ENCODE measurements at regions not wholly inside any gene's neighbourhood (a gene's known extent, or its start where the extent isn't known, plus 50 kb on each side); places are given as distances from the start of the nearest gene placed in this dataset.

DNA sequence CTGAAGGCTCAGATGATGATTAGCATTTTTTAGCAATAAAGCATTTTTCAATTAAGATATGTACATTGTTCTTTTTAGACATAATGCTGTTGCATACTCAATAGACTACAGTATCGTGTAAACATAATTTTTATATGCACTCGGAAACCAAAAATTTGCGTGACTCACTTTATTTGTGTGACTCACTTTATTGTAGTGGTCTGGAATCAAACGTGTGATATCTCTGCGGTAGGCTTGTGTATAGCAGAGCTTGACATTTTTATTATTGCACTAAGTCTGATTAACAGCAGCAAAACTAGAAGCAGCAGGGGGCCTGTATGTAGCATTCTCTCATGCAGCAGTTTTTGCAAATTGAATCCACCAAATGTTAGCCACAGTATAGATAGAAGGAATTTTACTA is 119.1 kb upstream of the PRDX4 start:
- no peak for DNase-seq

GRCh38 chrX:23552303-23552702 is 115.0 kb upstream of the PRDX4 start:
- TF ChIP-seq, protein P1, sequence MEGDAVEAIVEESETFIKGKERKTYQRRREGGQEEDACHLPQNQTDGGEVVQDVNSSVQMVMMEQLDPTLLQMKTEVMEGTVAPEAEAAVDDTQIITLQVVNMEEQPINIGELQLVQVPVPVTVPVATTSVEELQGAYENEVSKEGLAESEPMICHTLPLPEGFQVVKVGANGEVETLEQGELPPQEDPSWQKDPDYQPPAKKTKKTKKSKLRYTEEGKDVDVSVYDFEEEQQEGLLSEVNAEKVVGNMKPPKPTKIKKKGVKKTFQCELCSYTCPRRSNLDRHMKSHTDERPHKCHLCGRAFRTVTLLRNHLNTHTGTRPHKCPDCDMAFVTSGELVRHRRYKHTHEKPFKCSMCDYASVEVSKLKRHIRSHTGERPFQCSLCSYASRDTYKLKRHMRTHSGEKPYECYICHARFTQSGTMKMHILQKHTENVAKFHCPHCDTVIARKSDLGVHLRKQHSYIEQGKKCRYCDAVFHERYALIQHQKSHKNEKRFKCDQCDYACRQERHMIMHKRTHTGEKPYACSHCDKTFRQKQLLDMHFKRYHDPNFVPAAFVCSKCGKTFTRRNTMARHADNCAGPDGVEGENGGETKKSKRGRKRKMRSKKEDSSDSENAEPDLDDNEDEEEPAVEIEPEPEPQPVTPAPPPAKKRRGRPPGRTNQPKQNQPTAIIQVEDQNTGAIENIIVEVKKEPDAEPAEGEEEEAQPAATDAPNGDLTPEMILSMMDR (IDR thresholded peaks at IDR 0.05): no peak
- no peak overlapping the region for H3K4me3 ChIP-seq
- H3K9me3 ChIP-seq: no peaks in the 10 kb centered on the region
- DNase-seq: no peak
- H3K27me3 ChIP-seq: no peaks in the 10 kb centered on the region
- no peak overlapping the region for H3K27ac ChIP-seq
- no peaks in the 10 kb centered on the region for H3K36me3 ChIP-seq
- H3K4me1 ChIP-seq: no peaks in the 10 kb centered on the region
- intact Hi-C loops (cut with DNase I): no loop called here
- no peak for ATAC-seq

More for the DNA sequence above, 119.1 kb upstream of the PRDX4 start:
- intact Hi-C loops (cut with DNase I): no loop called here
- ATAC-seq: no peak
- no peak overlapping the region for H3K27ac ChIP-seq
- no peaks in the 10 kb centered on the region for H3K9me3 ChIP-seq
- H3K36me3 ChIP-seq: no peaks in the 10 kb centered on the region
- H3K27me3 ChIP-seq: no peaks in the 10 kb centered on the region
- TF ChIP-seq, protein P1 (IDR thresholded peaks at IDR 0.05): no peak
- H3K4me1 ChIP-seq: no peaks in the 10 kb centered on the region
- H3K4me3 ChIP-seq: no peak overlapping the region

GRCh38 chrX:23554304-23554703 is 113.0 kb upstream of the PRDX4 start:
- ATAC-seq (peak; percentile 26), DNase-seq (no peak)
- Histone ChIP-seq H3K9me3 (no peaks in the 10 kb centered on the region), H3K4me1 (no peaks in the 10 kb centered on the region), H3K36me3 (no peaks in the 10 kb centered on the region), H3K27me3 (no peaks in the 10 kb centered on the region), H3K27ac (no peak overlapping the region), H3K4me3 (no peak overlapping the region)
- intact Hi-C loops (cut with DNase I): no loop called here
- TF ChIP-seq, protein P1 (IDR thresholded peaks at IDR 0.05): peak; percentile 34

DNA sequence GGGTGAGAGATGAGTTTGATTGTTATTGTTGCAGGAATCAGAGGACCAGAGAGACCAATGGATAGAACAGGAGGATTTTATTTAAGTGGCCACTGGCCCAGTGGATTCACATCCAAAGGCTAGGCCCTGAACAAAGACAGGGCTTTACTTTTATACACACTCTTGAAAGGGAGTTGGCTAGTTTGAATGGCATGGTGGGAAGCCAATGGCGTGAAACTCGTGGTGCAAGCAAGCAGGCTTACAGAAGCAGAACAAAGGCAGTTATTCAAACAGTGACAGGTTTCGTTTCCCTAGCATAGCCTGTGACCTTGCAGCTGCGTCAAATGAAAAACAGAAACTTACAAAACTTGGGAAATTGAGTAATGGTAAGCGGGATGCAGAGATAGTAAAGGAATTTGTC is 110.2 kb upstream of the PRDX4 start:
- H3K36me3 ChIP-seq: no peaks in the 10 kb centered on the region
- H3K4me1 ChIP-seq: no peaks in the 10 kb centered on the region
- H3K9me3 ChIP-seq: no peaks in the 10 kb centered on the region
- intact Hi-C loops (cut with DNase I): no loop called here
- DNase-seq (no peak), ATAC-seq (no peak)
- no peaks in the 10 kb centered on the region for H3K27me3 ChIP-seq
- no peak overlapping the region for H3K4me3 ChIP-seq
- TF ChIP-seq, protein P1 (IDR thresholded peaks at IDR 0.05): no peak
- no peak overlapping the region for H3K27ac ChIP-seq

- intact Hi-C loops (cut with DNase I): no loop called here
- no peak for DNase-seq
Measured at GRCh38 chrX:23559975-23560374, 107.3 kb upstream of the PRDX4 start.

More at GRCh38 chrX:23559975-23560374, 107.3 kb upstream of the PRDX4 start:
- no peak for ATAC-seq
- Histone ChIP-seq H3K4me1 (no peaks in the 10 kb centered on the region), H3K27ac (no peak overlapping the region), H3K27me3 (no peaks in the 10 kb centered on the region), H3K36me3 (no peaks in the 10 kb centered on the region), H3K9me3 (no peaks in the 10 kb centered on the region), H3K4me3 (no peak overlapping the region)
- TF ChIP-seq, protein P1 (IDR thresholded peaks at IDR 0.05): no peak
